GM18502 (cell line): ENCODE measurements at regions not wholly inside any gene's neighbourhood (a gene's known extent, or its start where the extent isn't known, plus 50 kb on each side); places are given as distances from the start of the nearest gene placed in this dataset.
"Not testable (repeated sequence)": the region's sequence is repeated elsewhere in the genome, so short reads cannot be mapped to it uniquely, and the experiment has no call there.

Experiments used
- ATAC-seq: cut with Tn5 transposase; IDR thresholded peaks from one replicate; pipeline ENCODE4 v1.9.1; 2021; ENCODE audit warnings: mild to moderate bottlenecking; ENCODE audit not compliant: unreplicated experiment, poor library complexity

DNA sequence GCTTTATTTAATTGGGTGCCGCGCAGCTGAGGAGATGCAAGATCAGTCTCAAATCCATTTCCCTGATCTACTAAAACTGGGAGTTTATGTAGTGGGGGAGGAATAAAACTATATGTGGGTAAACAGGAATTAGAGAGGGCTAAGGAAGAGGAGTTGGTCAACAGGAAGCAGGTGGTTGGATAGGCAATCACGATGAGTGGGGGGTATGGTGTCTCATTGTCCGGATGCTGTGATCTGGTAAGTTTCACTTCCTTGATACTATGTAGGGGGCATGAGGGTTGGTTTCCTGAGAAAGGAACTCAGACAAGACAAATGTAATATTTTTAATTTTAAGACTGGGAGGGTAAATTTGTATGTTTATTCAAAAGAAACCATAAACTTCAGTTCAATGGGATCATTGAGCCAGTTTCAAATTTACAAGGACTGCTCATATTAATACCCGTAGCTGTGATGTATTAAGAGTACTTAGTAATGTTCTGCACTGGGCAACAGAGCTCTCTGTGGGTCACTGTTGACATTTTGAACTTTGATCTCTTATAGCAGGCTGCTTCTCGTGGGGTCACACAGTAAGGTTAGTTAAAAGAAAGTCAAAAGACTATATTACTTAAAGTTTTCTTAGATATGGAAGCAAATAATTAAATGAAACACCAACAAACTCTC lies 786.2 kb upstream of the FBXO33 start:
- ATAC-seq: no peak

DNA sequence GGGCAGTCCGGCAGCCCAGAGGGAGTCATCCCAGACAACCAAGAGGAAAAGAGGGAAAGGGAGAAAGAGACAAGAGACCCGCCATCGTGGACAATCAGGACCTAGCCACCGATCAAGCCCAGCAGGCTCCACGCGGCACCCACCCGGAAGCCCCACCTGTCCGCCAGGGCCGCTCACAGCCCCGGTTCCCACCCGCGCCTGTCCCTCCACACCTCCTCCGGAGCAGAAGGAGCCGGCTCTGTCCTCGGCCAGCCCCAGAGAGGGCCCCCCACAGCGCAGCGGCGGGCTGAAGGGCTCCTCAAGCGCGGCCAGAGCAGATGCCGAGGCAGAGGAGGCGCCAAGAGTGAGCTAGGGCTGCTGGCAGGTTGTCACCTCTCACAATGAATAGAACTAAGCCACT lies 784.7 kb upstream of the FBXO33 start:
- no peak for ATAC-seq

DNA sequence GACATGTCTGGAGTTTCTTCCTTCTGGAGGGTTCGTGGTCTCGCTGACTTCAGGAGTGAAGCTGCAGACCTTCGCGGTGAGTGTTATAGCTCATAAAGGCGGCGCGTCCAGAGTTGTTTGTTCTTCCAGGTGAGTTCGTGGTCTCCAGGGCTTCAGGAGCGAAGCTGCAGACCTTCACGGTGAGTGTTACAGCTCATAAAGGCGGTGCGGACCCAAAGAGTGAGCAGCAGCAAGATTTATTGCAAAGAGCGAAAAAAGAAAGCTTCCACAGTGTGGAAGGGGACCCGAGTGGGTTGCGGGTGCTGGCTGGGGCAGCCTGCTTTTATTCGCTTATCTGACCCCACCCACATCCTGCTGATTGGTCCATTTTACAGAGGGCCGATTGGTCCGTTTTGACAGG lies 784.2 kb upstream of the FBXO33 start:
- ATAC-seq: not testable (repeated sequence)

- ATAC-seq: no peak
These were observed 781.5 kb upstream of the FBXO33 start for GRCh38 chr14:40213701-40214100.

GRCh38 chr14:40204441-40205175 lies 772.4 kb upstream of the FBXO33 start:
- no peak for ATAC-seq

DNA sequence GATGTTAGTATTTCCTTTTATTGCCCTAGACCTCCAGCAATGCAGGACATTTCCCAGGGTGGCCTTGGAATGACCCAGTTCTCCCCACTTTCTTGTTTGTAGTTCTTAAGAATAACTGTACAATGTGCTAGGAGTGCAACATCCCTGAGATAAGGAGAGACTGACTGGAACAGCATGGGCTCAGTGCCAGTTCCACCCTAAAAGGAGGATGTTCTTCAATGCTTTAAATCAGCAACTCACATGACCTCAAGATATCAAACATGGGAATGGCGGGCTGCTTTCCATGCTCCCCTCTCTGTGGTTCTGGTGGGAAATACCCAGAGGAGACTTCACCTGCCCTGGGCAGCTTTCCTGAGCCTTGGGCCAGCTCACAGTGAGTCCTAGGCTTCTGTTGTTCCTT lies 766.9 kb upstream of the FBXO33 start:
- ATAC-seq: no peak

DNA sequence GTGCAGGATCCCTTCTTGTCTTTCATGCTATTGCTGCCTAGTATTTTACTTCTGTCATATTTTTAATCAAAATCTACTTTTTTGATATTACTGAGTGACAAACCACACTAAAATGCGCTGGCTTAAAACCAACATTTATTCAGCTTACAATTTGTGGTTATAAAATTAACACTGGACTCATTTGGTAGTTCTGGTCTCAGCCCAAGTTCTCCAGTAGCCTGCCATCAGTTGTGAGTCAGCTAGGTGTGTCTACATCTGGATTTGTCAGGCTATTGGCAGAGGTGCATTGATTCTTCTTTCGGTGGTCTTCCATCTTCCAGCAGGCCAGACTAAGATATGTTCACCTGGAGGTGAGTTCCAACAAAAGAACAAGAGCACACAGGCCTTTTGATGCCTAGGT lies 765.1 kb upstream of the FBXO33 start:
- no peak for ATAC-seq

GRCh38 chr14:40188006-40188405 lies 755.8 kb upstream of the FBXO33 start:
- ATAC-seq: no peak

DNA sequence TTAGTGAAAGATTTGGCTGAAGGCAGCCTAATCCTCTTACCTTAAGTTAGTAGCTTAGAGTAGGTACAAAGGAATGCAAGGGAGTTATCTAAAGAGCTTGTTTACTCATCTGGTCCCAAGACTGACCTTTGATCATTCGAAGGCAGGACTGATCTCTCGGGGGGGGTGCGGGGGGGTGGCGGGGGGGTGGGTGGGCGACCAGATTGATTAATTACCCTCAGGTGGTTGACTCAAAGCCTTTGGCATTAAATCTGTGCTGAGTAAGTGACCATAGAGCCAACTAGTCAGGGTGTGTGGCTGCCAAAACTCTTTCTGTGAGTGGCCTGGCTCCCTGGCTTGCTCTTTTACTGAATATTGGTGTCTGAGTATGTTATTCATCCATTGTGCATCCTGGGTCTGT lies 731.9 kb upstream of the FBXO33 start:
- no peak for ATAC-seq

DNA sequence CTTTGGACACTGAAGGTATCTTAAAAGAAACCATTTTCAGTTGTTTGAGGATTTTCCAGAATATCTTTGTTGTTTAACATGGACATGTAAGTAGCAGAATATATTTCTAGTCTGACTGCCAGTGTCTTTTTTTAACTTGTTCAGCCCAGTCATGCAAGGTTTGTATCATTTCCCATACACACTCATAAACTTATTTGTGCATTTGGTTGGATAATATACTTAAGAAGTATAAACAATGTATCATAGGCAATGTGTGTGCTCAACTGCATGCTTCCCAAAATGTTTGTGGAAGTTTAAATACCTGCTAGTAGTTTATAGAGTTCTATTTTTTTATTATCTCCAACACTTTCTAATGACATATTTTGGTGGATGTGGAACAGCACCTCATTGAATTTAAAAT lies 707.4 kb upstream of the FBXO33 start:
- no peak for ATAC-seq

GRCh38 chr14:40133463-40133862 lies 701.2 kb upstream of the FBXO33 start:
- ATAC-seq: no peak

GRCh38 chr14:40129159-40129558 lies 696.9 kb upstream of the FBXO33 start:
- ATAC-seq: no peak

DNA sequence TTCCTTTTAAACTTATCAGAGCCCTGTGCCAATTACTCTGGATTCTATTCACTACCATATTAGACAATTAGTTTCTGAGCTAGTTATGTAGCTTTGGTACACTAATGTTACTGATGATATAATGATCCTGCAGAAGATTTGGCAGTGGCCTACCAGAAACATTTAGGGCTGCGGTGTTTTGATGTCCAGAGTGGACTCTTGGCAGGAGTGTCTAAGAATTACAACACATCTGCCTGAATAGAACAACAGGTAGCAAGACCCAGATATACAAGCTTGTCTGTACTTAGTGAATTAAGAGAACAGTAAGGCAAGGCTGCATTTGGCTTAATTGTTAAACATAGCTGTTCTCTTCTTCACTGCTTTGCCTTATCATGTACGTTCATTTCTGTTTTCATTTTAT lies 691.6 kb upstream of the FBXO33 start:
- ATAC-seq: no peak

DNA sequence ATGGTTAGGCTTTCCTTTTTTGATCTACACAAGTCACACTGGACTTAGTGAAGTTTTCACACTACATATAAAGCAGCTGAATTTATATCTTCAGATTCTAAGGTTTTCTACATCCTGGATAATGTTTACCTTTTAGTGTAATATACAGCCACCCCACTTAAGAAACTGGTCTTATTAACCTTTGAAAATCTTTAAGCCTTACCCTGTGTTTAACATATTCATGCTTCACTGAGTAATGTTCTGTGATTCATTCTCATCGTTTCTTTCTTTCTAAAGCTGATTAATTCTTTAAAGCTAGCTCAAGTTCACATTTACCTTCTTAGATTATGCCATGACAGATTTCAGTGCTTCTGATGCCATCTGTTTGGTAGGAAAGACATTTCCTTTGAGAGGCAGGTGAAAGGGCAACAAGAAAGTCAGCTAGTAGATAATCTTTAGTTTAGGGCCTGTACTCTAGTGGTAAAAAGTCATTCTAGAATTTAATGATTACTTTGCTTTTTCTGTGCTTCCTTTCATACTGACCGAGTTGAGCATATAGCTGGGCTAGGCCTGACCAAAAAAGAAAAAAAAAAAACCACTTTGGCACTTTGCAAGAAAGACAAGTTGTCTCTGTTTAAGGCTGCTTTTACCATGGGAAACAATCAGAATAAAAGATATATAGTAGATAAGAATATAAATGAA lies 690.9 kb upstream of the FBXO33 start:
- ATAC-seq: peak; percentile 56

DNA sequence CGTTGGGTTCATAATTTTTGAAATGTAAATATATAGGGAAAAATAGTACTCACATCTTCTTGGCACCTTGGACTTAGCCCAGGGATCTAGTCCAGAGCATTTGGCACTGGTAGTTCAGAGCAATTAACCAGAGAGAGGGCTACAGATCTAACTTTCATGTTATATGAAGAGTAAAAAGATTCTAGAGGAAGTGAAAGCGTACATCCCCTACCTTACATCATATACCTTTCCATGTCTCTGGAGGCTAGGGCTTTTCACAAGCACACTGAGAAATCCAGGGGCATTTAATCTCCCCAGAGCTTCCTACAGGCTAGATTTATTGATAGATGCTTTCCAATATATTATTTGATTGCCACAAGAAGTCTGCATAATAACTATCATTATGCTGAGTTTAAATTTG lies 687.5 kb upstream of the FBXO33 start:
- peak; percentile 45 for ATAC-seq

GRCh38 chr14:40119321-40119720 lies 687.1 kb upstream of the FBXO33 start:
- ATAC-seq: peak; percentile 23

GRCh38 chr14:40115583-40115982 lies 683.4 kb upstream of the FBXO33 start:
- no peak for ATAC-seq

- no peak for ATAC-seq
These were observed 681.4 kb upstream of the FBXO33 start for GRCh38 chr14:40113671-40114070.

GRCh38 chr14:40100544-40101196 lies 668.4 kb upstream of the FBXO33 start:
- no peak for ATAC-seq

DNA sequence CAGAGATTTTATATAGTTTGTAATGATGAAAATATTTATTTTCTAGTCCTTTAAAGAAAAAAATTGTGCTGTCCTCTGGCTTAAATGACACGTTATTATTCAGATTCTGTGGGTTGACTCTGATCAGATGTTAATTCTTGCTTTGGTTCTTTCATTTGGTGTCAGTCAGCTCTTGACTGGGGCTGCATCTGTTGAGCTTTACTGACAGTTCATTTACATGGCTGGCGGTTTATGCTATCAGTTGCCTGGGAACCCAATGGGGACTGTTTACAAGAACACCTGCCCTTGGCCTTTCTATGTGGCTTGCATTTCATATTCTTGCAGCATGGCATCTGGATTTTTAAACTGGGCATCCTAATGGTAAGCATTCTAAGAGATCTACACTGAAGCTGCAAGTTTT lies 667.1 kb upstream of the FBXO33 start:
- no peak for ATAC-seq

DNA sequence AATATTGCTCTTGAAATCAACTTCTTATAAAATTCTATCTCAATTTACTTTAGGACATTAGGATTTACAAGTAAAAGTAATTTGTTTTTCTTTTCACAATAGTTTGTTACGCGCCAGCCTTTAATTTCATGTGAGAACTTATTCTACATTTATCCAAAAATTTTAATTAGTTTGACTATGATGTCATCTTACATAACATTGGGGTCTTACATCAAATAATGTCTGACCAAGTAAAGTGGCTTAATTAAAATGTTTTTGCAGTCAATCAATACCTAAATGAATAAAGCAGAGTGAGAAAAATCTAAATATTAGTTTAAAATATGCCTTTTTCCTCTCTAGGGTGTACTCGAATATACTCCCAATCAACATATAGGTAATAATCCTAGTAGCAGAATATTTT lies 666.2 kb upstream of the FBXO33 start:
- ATAC-seq: no peak
